ENCODE measurements at regions not wholly inside any gene's neighbourhood (a gene's known extent, or its start where the extent isn't known, plus 50 kb on each side); places are given as distances from the start of the nearest gene placed in this dataset.

DNA sequence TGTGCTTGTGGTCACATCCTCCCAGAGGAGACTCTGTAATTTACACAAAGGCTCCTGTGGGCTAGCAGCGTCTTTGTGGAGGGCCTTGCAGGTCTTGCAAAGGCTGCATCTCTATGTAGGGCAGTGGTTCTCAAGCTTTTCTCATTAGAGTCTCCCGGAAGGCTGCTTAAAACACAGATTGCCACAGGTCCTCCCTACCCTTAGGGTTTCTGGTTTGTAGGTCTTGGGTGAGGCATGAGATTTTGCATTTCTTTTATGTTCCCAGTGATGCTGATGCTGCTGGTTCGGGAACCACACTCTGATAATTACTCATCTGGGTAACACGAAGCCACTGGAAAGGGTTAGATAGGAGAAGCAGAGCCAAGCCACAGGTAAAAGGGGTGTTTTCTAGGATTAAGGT, 151.3 kb upstream of the ZBED5 start:
- 62% methylated on average over 4 of the region's 4 CpGs for WGBS (ENCODE audit: low lambda C conversion rate, missing lambda C conversion rate)
- no peaks in the 10 kb centered on the region for H3K4me1 ChIP-seq (ENCODE audit: insufficient read depth)
- H3K79me2 ChIP-seq, result no peaks in the 10 kb centered on the region
- H3K27me3 ChIP-seq, result no peaks in the 10 kb centered on the region
- no peak overlapping the region for H3K27ac ChIP-seq
- no peaks in the 10 kb centered on the region for H4K20me1 ChIP-seq (ENCODE audit: insufficient read depth, poor library complexity, severe bottlenecking)
- no peaks in the 10 kb centered on the region for H3K36me3 ChIP-seq (replicated peaks; ENCODE audit: insufficient read depth, low read depth)
- DNase-seq (ENCODE audit: low spot score), result no peak
- no peaks in the 10 kb centered on the region for H3K9me2 ChIP-seq (replicated peaks; ENCODE audit: insufficient read depth)
- H2AFZ ChIP-seq, result no peak overlapping the region
- H3K9me3 ChIP-seq (ENCODE audit: low read depth), result no peaks in the 10 kb centered on the region
- H3K4me3 ChIP-seq, result no peak overlapping the region
- TF ChIP-seq EZH2 (IDR thresholded peaks at IDR 0.05; ENCODE audit: borderline replicate concordance), result no peak
- TF ChIP-seq, protein P1, sequence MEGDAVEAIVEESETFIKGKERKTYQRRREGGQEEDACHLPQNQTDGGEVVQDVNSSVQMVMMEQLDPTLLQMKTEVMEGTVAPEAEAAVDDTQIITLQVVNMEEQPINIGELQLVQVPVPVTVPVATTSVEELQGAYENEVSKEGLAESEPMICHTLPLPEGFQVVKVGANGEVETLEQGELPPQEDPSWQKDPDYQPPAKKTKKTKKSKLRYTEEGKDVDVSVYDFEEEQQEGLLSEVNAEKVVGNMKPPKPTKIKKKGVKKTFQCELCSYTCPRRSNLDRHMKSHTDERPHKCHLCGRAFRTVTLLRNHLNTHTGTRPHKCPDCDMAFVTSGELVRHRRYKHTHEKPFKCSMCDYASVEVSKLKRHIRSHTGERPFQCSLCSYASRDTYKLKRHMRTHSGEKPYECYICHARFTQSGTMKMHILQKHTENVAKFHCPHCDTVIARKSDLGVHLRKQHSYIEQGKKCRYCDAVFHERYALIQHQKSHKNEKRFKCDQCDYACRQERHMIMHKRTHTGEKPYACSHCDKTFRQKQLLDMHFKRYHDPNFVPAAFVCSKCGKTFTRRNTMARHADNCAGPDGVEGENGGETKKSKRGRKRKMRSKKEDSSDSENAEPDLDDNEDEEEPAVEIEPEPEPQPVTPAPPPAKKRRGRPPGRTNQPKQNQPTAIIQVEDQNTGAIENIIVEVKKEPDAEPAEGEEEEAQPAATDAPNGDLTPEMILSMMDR (IDR thresholded peaks at IDR 0.05; ENCODE audit: poor library complexity), result no peak
- no peak for TF ChIP-seq EZH2phosphoT487 (IDR thresholded peaks at IDR 0.05; ENCODE audit: low read depth, severe bottlenecking, unreplicated experiment)
- H3K4me2 ChIP-seq, result no peak overlapping the region

DNA sequence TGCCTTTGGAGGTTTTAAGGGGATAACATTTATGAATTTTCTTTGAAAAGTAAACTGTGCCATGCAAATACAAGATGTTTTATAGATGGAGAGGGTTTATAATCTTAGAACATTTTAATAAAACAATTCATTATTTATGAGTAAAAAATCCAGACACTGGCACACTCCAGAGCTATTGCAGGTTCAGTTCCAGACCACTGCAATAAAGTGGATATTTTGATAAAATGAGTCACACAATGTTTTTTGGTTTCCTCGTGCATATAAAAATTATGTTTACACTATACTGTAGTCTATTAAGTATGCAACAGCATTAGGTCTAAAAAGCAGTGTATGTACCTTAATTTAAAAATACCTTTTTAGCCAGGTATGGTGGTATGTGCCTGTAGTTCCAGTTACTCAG, 146.2 kb upstream of the ZBED5 start:
- Histone ChIP-seq H3K9me3 (ENCODE audit: low read depth) (no peaks in the 10 kb centered on the region), H3K4me2 (no peak overlapping the region), H3K27ac (no peak overlapping the region), H3K4me1 (ENCODE audit: insufficient read depth) (no peaks in the 10 kb centered on the region), H4K20me1 (ENCODE audit: insufficient read depth, poor library complexity, severe bottlenecking) (no peaks in the 10 kb centered on the region), H2AFZ (no peak overlapping the region), H3K36me3 (replicated peaks; ENCODE audit: insufficient read depth, low read depth) (no peaks in the 10 kb centered on the region), H3K4me3 (no peak overlapping the region), H3K27me3 (no peaks in the 10 kb centered on the region), H3K79me2 (no peaks in the 10 kb centered on the region), H3K9me2 (replicated peaks; ENCODE audit: insufficient read depth) (no peaks in the 10 kb centered on the region)
- no peak for DNase-seq (ENCODE audit: low spot score)
- 92% methylated on average over 1 of the region's 1 CpG for WGBS (ENCODE audit: low lambda C conversion rate, missing lambda C conversion rate)
- TF ChIP-seq, protein P1 (IDR thresholded peaks at IDR 0.05; ENCODE audit: poor library complexity), result no peak
- TF ChIP-seq EZH2phosphoT487 (IDR thresholded peaks at IDR 0.05; ENCODE audit: low read depth, severe bottlenecking, unreplicated experiment) (no peak), EZH2 (IDR thresholded peaks at IDR 0.05; ENCODE audit: borderline replicate concordance) (no peak)

DNA sequence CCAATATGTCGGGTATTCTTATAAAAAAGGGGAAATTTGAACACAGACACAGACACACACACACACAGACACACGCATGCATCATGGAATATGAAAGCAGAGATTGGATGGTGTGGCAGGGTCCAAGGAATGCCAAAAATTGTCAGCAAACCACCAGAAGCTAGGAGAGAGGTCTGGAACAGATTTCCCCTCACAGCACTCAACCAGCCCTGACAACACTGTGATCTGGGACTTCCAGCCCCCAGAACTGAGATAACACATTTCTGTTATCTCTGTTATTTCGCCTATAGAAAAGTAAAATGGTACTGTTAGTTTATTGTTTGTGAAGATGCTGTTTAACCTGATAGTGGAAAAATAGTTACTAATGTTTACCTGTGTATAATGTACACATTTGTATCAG, 145.4 kb upstream of the ZBED5 start:
- H3K36me3 ChIP-seq (replicated peaks; ENCODE audit: insufficient read depth, low read depth), result no peaks in the 10 kb centered on the region
- no peak for DNase-seq (ENCODE audit: low spot score)
- WGBS (ENCODE audit: low lambda C conversion rate, missing lambda C conversion rate), result 47% methylated on average over 3 of the region's 3 CpGs

More for the DNA sequence above, 145.4 kb upstream of the ZBED5 start:
- no peak overlapping the region for H2AFZ ChIP-seq
- no peaks in the 10 kb centered on the region for H3K9me3 ChIP-seq (ENCODE audit: low read depth)
- no peaks in the 10 kb centered on the region for H3K4me1 ChIP-seq (ENCODE audit: insufficient read depth)
- H3K4me3 ChIP-seq, result no peak overlapping the region
- TF ChIP-seq, protein P1 (IDR thresholded peaks at IDR 0.05; ENCODE audit: poor library complexity), result no peak
- TF ChIP-seq EZH2phosphoT487 (IDR thresholded peaks at IDR 0.05; ENCODE audit: low read depth, severe bottlenecking, unreplicated experiment) (no peak), EZH2 (IDR thresholded peaks at IDR 0.05; ENCODE audit: borderline replicate concordance) (no peak)
- no peaks in the 10 kb centered on the region for H3K79me2 ChIP-seq
- no peak overlapping the region for H3K4me2 ChIP-seq
- no peaks in the 10 kb centered on the region for H3K27me3 ChIP-seq
- H3K27ac ChIP-seq, result no peak overlapping the region
- no peaks in the 10 kb centered on the region for H4K20me1 ChIP-seq (ENCODE audit: insufficient read depth, poor library complexity, severe bottlenecking)
- no peaks in the 10 kb centered on the region for H3K9me2 ChIP-seq (replicated peaks; ENCODE audit: insufficient read depth)

Measured in hepatocyte (in vitro differentiated cells).